Nephron progenitor cell (in vitro differentiated cells): ENCODE measurements at regions not wholly inside any gene's neighbourhood (a gene's known extent, or its start where the extent isn't known, plus 50 kb on each side); places are given as distances from the start of the nearest gene placed in this dataset.

Experiments used
- DNase-seq: peaks from one replicate; pipeline ENCODE4 v3.0.0; 2021
- H3K27ac Mint-ChIP-seq: 2 replicates; pipeline ENCODE4 v1.8.0; 2021; ENCODE audit warnings: mild to moderate bottlenecking, moderate library complexity, mixed read lengths
- H3K27me3 Mint-ChIP-seq: 2 replicates; pipeline ENCODE4 v1.8.0; 2021; ENCODE audit warnings: mild to moderate bottlenecking, low read depth, mixed read lengths; ENCODE audit not compliant: poor library complexity
- H3K36me3 Mint-ChIP-seq: 2 replicates; pipeline ENCODE4 v1.8.0; 2021; ENCODE audit warnings: low read depth, mixed read lengths
- H3K4me1 Mint-ChIP-seq: 2 replicates; pipeline ENCODE4 v1.8.0; 2021; ENCODE audit warnings: mixed read lengths
- H3K4me3 Mint-ChIP-seq: 2 replicates; pipeline ENCODE4 v1.8.0; 2021; ENCODE audit warnings: mild to moderate bottlenecking, moderate library complexity, mixed read lengths
- H3K9me3 Mint-ChIP-seq: 2 replicates; pipeline ENCODE4 v1.8.0; 2021; ENCODE audit warnings: mild to moderate bottlenecking, moderate library complexity, mixed read lengths
- CTCF ChIP-seq: fragments of 200-600 bp; sonication (generic); IDR thresholded peaks from 2 replicates; pipeline ENCODE4 v1.5.0; 2021; ENCODE audit warnings: antibody characterized with exemption

- Mint-ChIP-seq H3K4me3 (no peak overlapping the region), H3K27me3 (no peaks in the 10 kb centered on the region), H3K27ac (no peak overlapping the region), H3K9me3 (peaks cover 5% of the 10 kb centered on the region), H3K4me1 (peaks cover 5% of the 10 kb centered on the region), H3K36me3 (no peaks in the 10 kb centered on the region)
- no peak for TF ChIP-seq CTCF
- DNase-seq, result no peak
Observed at GRCh38 chr4:141387299-141387698, 166.6 kb downstream of the ZNF330 start.

- Mint-ChIP-seq H3K9me3 (no peaks in the 10 kb centered on the region), H3K36me3 (no peaks in the 10 kb centered on the region), H3K27me3 (no peaks in the 10 kb centered on the region), H3K27ac (no peak overlapping the region), H3K4me3 (no peak overlapping the region), H3K4me1 (peaks cover 5% of the 10 kb centered on the region)
- TF ChIP-seq CTCF, result no peak
- DNase-seq, result no peak
Observed at GRCh38 chr4:141388481-141388880, 167.8 kb downstream of the ZNF330 start.

DNA sequence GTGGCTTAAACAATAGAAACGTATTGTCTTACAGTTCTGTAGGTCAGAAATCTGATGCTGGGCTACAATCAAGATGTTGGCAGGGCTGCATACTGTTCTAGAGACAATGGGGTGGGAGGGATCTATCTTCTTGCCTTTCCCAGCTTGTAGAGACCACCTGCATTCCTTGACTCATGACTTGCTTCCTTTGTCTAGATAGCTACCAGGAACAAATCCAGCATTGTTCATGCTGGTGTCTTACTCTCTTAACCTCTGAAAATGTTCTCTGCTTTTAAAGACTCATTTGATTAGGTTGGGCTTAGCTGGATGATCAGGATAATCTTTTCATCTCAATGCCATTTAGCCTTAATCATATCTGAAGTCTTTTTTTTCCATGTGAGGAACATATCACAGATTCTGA, 169.0 kb downstream of the ZNF330 start:
- TF ChIP-seq CTCF, result no peak
- H3K4me3 Mint-ChIP-seq, result no peak overlapping the region
- peaks cover 5% of the 10 kb centered on the region for H3K4me1 Mint-ChIP-seq
- no peaks in the 10 kb centered on the region for H3K9me3 Mint-ChIP-seq
- H3K27me3 Mint-ChIP-seq, result peaks cover 3% of the 10 kb centered on the region
- H3K27ac Mint-ChIP-seq, result no peak overlapping the region
- DNase-seq, result no peak
- H3K36me3 Mint-ChIP-seq, result no peaks in the 10 kb centered on the region

- no peaks in the 10 kb centered on the region for H3K36me3 Mint-ChIP-seq
- no peaks in the 10 kb centered on the region for H3K9me3 Mint-ChIP-seq
- H3K27ac Mint-ChIP-seq, result no peak overlapping the region
- no peak overlapping the region for H3K4me3 Mint-ChIP-seq
- peaks cover 5% of the 10 kb centered on the region for H3K4me1 Mint-ChIP-seq
- H3K27me3 Mint-ChIP-seq, result peaks cover 3% of the 10 kb centered on the region
- no peak for DNase-seq
- no peak for TF ChIP-seq CTCF
Observed at GRCh38 chr4:141390571-141390970, 169.9 kb downstream of the ZNF330 start.

DNA sequence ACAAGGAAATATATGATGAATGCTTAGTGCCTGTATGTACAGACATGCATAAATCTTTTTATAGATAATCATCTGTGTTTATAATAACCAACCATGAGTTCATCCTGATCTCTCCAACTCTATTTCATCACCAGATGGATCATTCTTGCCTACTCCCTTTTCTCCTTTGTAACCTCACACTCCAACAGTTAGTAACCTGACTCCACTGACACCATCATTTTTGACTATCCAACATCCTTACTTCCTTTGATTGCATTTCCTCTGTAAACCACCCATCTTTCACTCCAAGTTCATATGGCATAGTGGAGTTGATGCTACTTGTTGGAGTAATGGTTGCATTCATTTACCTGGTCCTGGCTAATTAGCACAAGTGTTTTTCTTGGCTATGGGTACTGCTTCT, 170.6 kb downstream of the ZNF330 start:
- TF ChIP-seq CTCF, result no peak
- no peak for DNase-seq
- H3K27ac Mint-ChIP-seq, result no peak overlapping the region
- H3K4me1 Mint-ChIP-seq, result peaks cover 5% of the 10 kb centered on the region
- H3K9me3 Mint-ChIP-seq, result no peaks in the 10 kb centered on the region
- peaks cover 3% of the 10 kb centered on the region for H3K27me3 Mint-ChIP-seq
- H3K36me3 Mint-ChIP-seq, result no peaks in the 10 kb centered on the region
- no peak overlapping the region for H3K4me3 Mint-ChIP-seq

DNA sequence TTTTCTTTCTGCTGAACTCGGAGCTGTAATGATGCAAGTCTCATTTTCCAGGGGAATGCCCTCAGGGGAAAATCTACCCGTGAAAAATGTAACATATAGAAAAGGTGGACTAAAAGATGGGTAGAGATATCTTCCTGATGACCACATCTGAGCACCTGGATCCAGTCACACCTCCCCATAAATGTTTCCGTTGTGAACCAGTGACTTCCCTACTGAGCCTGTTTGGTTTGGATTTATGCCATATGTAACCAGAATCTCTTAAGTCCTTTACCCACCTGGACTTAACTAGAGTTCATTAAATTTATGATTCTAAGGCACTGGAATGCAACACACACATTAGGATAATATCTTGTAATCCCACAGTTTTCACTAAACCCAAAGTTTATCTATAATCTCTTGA, 171.1 kb downstream of the ZNF330 start:
- Mint-ChIP-seq H3K9me3 (no peaks in the 10 kb centered on the region), H3K27ac (no peak overlapping the region), H3K4me1 (peaks cover 5% of the 10 kb centered on the region), H3K27me3 (peaks cover 3% of the 10 kb centered on the region), H3K36me3 (no peaks in the 10 kb centered on the region), H3K4me3 (no peak overlapping the region)
- DNase-seq, result no peak
- no peak for TF ChIP-seq CTCF
